H1 (cell line): ENCODE measurements at regions not wholly inside any gene's neighbourhood (a gene's known extent, or its start where the extent isn't known, plus 50 kb on each side); places are given as distances from the start of the nearest gene placed in this dataset.
"Not testable (repeated sequence)": the region's sequence is repeated elsewhere in the genome, so short reads cannot be mapped to it uniquely, and the experiment has no call there.

Experiments used
- EZH2 ChIP-seq: fragments of 200-600 bp; sonication (generic); IDR thresholded peaks from 2 replicates; pipeline ENCODE4 v1.7.1; 2012; ENCODE audit warnings: low read depth, mild to moderate bottlenecking, moderate library complexity, low read length, inconsistent platforms; ENCODE audit not compliant: severe bottlenecking
- POLR2A ChIP-seq, 2 experiments: IDR thresholded peaks; 1 replicate in 1 of 2; 2 replicates in 1 of 2; pipeline ENCODE4 v1.6.1; 2011; ENCODE audit warnings: low read depth in 2 of 2, low read length in 2 of 2, mild to moderate bottlenecking in 2 of 2; ENCODE audit errors: control extremely low read depth in 1 of 2
- POLR2AphosphoS5 ChIP-seq: IDR thresholded peaks from 2 replicates; pipeline ENCODE4 v1.6.1; 2011; ENCODE audit warnings: low read depth, low read length
- SIX5 ChIP-seq: IDR thresholded peaks from 2 replicates; pipeline ENCODE4 v1.6.1; 2011; ENCODE audit warnings: mild to moderate bottlenecking, low read depth, low read length
- SRF ChIP-seq: IDR thresholded peaks from 2 replicates; pipeline ENCODE4 v1.6.1; 2011; ENCODE audit warnings: mild to moderate bottlenecking, low read depth, low read length, moderate library complexity
- TAF1 ChIP-seq: IDR thresholded peaks from 2 replicates; pipeline ENCODE4 v1.6.1; 2011; ENCODE audit warnings: mild to moderate bottlenecking, low read depth, low read length
- TAF7 ChIP-seq: optimal IDR thresholded peaks from 2 replicates; pipeline ENCODE3; 2011; ENCODE audit warnings: low read depth, mild to moderate bottlenecking, inconsistent platforms, low read length, moderate library complexity, borderline replicate concordance
- ZNF274 ChIP-seq: IDR thresholded peaks from 2 replicates; pipeline ENCODE4 v1.7.0; 2012; ENCODE audit warnings: low read length, borderline replicate concordance; ENCODE audit errors: extremely low read depth
- TF ChIP-seq, protein P1 (sequence below), 3 experiments: IDR thresholded peaks; 1 replicate in 2 of 3; 2 replicates in 1 of 3; pipeline versions ENCODE4 v1.5.1 to v1.6.1; 2011; ENCODE audit warnings: low read length in 3 of 3, mild to moderate bottlenecking in 3 of 3, inconsistent platforms in 2 of 3, low read depth in 1 of 3, moderate library complexity in 1 of 3; ENCODE audit not compliant: insufficient read depth in 1 of 3; ENCODE audit errors: control extremely low read depth in 1 of 3
- TF ChIP-seq, protein P2 (sequence below): IDR thresholded peaks from 2 replicates; pipeline ENCODE4 v1.6.1; 2012; ENCODE audit warnings: inconsistent platforms

DNA sequence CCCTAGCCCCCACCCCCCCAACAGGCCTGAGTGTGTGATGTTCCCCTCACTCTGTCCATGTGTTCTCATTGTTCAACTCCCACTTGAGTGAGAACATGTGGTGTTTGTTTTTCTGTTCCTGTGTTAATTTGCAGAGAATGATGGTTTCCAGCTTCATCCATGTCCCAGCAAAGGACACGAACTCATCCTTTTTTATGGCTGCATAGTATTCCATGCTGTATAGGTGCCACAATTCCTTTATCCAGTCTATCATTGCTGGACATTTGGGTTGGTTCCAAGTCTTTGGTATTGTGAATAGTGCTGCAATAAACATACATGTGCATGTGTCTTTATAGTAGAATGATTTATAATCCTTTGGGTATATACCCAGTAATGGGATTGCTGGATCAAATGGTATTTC lies 175.1 kb upstream of the FST start:
- TF ChIP-seq EZH2; POLR2A (IDR thresholded peaks at IDR 0.05; ENCODE audit: control extremely low read depth in 1 of 2, low read depth in 2 of 2, low read length in 2 of 2); TAF7; SIX5; SRF; POLR2AphosphoS5; ZNF274; TAF1: not testable (repeated sequence)
- TF ChIP-seq, protein P1, sequence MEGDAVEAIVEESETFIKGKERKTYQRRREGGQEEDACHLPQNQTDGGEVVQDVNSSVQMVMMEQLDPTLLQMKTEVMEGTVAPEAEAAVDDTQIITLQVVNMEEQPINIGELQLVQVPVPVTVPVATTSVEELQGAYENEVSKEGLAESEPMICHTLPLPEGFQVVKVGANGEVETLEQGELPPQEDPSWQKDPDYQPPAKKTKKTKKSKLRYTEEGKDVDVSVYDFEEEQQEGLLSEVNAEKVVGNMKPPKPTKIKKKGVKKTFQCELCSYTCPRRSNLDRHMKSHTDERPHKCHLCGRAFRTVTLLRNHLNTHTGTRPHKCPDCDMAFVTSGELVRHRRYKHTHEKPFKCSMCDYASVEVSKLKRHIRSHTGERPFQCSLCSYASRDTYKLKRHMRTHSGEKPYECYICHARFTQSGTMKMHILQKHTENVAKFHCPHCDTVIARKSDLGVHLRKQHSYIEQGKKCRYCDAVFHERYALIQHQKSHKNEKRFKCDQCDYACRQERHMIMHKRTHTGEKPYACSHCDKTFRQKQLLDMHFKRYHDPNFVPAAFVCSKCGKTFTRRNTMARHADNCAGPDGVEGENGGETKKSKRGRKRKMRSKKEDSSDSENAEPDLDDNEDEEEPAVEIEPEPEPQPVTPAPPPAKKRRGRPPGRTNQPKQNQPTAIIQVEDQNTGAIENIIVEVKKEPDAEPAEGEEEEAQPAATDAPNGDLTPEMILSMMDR (IDR thresholded peaks at IDR 0.05; ENCODE audit: control extremely low read depth in 1 of 3, insufficient read depth in 1 of 3, low read depth in 1 of 3, low read length in 3 of 3) = not testable (repeated sequence)
- TF ChIP-seq, protein P2, sequence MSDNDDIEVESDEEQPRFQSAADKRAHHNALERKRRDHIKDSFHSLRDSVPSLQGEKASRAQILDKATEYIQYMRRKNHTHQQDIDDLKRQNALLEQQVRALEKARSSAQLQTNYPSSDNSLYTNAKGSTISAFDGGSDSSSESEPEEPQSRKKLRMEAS = not testable (repeated sequence)
